Activated naive CD8-positive, alpha-beta T cell treated with anti-CD3 and anti-CD28 coated beads, Interleukin-2, amount 50 U/mL, for 16 hours (primary cell): ENCODE measurements at regions not wholly inside any gene's neighbourhood (a gene's known extent, or its start where the extent isn't known, plus 50 kb on each side); places are given as distances from the start of the nearest gene placed in this dataset.

ENCODE experiments used
- DNase-seq: peaks from one replicate; pipeline ENCODE4 v3.0.0-alpha.2; 2020; ENCODE audit warnings: low read depth, low spot score

DNA sequence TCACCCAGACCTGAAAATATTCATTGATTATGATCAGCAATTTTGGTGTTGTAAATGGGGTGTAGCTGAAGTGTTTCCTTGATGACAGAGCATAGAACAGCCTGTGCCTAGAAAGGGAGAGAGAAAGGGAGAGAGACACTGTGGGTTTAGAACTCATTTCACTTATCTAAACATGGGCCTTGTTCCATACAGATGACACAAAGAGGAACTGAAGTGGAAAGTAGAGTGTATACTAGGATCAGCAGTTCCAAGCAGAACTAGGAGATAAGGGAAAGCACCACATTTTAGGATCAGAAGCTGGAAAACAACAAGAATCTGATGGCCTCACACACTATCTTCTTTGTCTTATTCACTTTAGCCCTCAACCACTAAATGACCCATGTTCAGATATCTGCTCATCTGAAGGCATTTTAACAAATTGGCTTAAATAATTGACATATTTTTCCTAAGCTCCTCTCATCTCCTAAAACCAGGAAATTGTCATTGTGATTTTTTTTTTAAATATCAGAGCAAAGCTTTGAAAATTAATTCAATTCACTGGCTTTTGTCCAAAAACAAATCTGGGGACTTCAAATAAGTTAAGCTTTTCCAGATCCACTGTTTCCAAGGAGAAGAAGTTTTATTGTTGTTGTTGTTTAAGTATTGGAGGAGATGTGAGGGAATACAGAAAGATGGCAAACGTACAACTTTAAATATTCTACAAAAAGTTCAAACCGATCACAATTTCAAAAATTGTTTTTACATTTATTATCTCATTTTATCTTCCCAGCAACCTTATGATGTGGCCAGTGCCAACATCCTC lies 103.8 kb downstream of the LYPLAL1 start:
- DNase-seq: no peak

DNA sequence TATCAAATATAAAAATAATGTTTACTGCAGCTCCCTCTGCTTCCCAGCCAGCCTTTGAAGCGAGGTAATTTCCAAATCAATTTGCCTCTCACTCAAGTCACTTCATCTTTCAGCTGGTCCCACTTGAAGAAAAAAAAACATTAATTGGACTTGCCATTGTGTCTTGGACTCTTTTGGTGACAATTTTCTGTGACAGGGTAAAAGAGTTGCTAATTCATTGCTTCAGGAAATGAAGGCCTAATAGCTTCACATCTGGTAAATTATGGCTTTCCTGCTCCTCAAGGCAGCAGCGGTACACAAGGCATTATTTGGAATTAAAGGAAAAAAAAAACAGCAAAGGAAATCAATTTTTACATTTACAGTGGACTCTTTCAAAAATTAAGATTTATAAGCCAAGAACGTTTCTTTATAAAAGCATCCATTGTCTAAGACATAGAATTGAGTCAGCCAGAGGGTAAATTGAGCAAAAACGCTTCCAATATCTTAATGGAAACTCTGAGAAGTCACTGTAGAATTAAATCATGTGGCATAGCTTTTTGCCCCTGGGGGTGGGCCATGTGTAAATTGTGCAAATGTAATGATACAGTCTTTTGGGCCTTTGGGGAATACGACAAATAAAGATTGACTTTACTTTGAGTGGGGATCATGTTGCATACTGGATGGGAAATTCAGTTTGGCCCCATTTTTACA lies 102.5 kb downstream of the LYPLAL1 start:
- no peak for DNase-seq

DNA sequence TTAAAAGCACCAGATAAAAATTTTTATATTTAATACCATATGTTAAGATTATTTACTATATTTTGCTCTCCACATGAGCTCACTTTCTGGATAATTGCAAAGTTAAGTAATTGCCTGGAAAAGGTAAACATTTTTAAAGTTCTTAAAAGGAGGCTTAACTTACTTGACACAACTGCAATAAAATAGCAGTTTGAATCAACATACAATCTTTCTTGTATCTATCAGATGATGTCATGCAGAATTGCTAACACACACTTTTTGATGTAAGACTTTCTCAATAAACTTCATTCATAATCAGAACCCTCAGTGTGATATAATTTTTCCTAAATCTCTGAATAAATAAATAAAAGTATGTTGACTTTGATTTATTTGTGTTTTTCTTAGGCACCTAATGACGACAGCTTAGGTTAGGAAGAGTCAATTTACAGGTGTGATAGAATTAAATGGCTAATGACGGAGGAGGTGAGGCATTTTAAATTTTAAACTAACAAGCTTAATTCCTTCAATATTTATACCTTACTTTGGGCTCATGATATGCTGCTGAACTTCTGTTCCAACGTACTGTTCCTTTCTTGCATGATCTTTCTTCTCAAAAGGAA lies 99.5 kb downstream of the LYPLAL1 start:
- no peak for DNase-seq

DNA sequence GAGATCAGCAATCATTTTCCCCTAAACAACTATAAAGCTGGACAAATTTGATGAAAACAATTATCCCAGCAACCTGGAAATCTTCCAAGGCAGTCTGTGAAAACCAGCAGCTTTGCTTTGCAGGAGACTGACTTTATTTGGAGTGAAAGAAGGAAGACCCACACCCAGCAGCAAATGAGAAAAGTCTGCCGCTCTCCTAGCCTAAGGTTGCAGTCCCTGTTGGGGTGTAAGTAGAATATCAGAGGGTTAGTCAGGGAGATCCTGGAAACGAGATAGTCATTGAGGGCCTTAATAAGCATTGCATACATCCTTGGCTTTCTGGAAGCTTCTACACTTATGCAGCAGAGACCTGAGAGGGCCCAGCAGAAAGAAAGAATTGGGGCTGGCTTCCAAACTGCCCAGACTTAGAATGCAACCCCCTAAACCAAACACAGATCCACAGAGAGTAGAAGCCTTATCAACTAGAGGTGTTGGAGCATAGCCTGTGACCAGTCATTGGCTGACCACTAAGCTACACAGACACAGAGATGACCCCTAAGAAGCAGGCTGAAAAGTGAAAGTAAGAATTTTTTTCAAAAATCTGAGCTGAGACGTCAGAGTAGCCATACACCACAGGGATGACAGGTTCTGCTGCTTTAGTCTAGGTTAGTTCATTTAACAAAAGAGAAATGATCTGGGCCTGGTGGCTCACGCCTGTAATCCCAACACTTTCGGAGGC lies 98.3 kb downstream of the LYPLAL1 start:
- no peak for DNase-seq

DNA sequence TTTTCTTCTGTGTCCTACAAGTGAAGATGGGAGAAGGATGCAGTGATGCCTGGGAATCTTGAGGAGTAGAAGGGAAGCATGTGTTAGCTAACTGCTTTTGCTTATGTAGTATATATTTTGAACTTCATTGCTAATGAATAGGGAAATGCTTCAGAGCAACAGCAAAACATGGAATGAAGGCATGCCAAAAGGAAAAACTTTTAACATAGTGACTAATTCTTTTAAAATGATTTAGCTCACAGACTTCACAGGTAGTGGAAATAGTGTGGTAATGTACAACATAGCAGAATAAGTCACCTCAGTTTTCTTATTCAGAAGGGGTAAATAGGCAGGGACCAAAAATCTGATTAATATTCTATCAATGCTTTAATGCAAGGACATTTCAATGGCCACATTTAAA lies 95.5 kb downstream of the LYPLAL1 start:
- DNase-seq: no peak

DNA sequence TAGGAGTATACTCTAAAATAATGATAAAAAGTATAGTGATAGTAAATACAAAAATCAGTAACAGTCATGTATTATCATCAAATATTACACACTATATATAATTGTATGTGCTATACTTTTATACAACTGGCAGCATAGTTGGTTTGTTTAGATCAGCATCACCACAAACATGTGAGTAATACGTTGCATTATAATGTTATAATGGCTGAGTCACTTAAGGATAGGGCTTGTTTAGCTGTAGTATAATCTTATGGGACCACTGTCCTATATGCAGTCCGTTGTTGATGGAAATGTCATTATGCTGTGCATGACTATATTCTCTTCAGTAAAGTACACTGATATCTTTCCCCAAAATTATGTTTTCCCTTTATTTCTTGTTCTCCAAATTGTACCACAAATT lies 92.8 kb downstream of the LYPLAL1 start:
- DNase-seq: no peak

DNA sequence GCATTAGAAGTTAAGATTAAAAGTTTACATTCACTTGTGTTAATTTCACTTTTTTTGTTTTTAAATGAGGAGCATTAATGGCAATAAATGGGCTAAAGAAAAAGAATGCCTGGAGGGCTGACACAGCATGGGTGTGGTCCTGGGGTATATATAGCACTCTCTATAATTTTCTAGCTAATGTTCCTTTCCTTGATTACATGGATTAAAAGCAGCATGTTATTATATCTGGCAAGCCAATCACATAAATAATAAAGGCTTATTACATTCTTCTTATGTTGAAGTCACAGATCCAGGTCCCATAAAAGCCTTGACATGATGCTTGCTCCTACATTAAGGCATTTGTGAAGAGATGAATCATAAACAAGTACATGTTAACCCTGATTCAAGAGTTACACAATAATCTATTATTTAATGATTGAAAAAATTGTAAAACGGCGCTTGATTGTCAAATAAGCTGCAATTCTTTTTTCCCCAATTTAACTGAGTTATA lies 91.4 kb downstream of the LYPLAL1 start:
- no peak for DNase-seq

DNA sequence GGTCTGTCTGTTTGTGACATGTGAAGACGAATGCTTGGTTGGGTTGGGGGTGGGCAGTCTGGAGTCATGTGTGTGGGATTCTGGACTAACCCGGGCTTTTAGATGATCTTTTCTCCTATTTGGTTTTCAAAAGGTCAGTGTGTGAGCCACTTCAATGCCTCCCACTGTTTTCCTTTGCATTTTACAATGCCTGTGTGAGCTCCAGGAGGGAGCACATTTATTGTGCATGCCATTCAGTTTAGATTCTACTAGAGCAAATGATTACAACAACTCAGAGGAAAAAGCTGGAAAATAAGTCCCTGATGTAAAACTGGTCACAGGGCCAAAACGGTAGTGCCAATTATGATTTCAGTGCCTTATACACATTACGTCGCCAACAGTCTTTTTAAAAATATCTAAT lies 90.9 kb downstream of the LYPLAL1 start:
- DNase-seq: no peak
